ENCODE measurements at regions not wholly inside any gene's neighbourhood (a gene's known extent, or its start where the extent isn't known, plus 50 kb on each side); places are given as distances from the start of the nearest gene placed in this dataset.
A peak's percentile ranks its signal among the peaks of the same experiment; 100 is the strongest.

GRCh38 chr5:60541980-60542379, 158.0 kb downstream of the DEPDC1B start:
- TF ChIP-seq EZH2 (conservative IDR thresholded peaks at IDR 0.05; ENCODE audit: low read depth, low read length) = no peak
- TF ChIP-seq ZNF343 (CRISPR knock-in tag; IDR thresholded peaks at IDR 0.05) = no peak
- TF ChIP-seq NFIC (IDR thresholded peaks at IDR 0.05; ENCODE audit: low read length) = peak; percentile 49; the same call in 1 of the 2 replicates
- TF ChIP-seq HMG20A (CRISPR knock-in tag; IDR thresholded peaks at IDR 0.05; ENCODE audit: borderline replicate concordance) = peak; percentile 87
